Neuron (in vitro differentiated cells): ENCODE measurements at regions not wholly inside any gene's neighbourhood (a gene's known extent, or its start where the extent isn't known, plus 50 kb on each side); places are given as distances from the start of the nearest gene placed in this dataset.
A peak's percentile ranks its signal among the peaks of the same experiment; 100 is the strongest.

Experiments
- H2AFZ ChIP-seq: one replicate; pipeline ENCODE4 v1.6.1; 2013; ENCODE audit warnings: low read depth, mild to moderate bottlenecking, inconsistent platforms, low read length, moderate library complexity
- H3K27me3 ChIP-seq: one replicate; pipeline ENCODE4 v1.6.1; 2013; ENCODE audit warnings: low read length; ENCODE audit not compliant: insufficient read depth
- H3K36me3 ChIP-seq: one replicate; pipeline ENCODE4 v1.6.1; 2013; ENCODE audit warnings: low read length; ENCODE audit not compliant: insufficient read depth
- H3K4me1 ChIP-seq: one replicate; pipeline ENCODE4 v1.6.1; 2013; ENCODE audit warnings: low read length; ENCODE audit not compliant: insufficient read depth
- H3K4me3 ChIP-seq: 2 replicates; pipeline ENCODE4 v1.5.1; 2013; ENCODE audit warnings: mild to moderate bottlenecking, low read length, moderate library complexity
- H3K9me3 ChIP-seq: one replicate; pipeline ENCODE4 v1.6.1; 2013; ENCODE audit warnings: low read length

- Histone ChIP-seq H3K27me3 (no peaks in the 10 kb centered on the region), H3K36me3 (no peaks in the 10 kb centered on the region), H3K4me1 (peaks cover 4% of the 10 kb centered on the region), H3K9me3 (no peaks in the 10 kb centered on the region), H3K4me3 (no peak overlapping the region), H2AFZ (no peak overlapping the region)
These were observed 729.8 kb upstream of the CDH7 start for GRCh38 chr18:65021021-65021420.

GRCh38 chr18:65018184-65018583 is 732.6 kb upstream of the CDH7 start:
- Histone ChIP-seq H3K4me1 (no peaks in the 10 kb centered on the region), H3K36me3 (no peaks in the 10 kb centered on the region), H3K4me3 (no peak overlapping the region), H2AFZ (no peak overlapping the region), H3K27me3 (no peaks in the 10 kb centered on the region), H3K9me3 (no peaks in the 10 kb centered on the region)

- no peak overlapping the region for H2AFZ ChIP-seq
- H3K4me3 ChIP-seq: no peak overlapping the region
These were observed 733.4 kb upstream of the CDH7 start for GRCh38 chr18:65017372-65017760.

GRCh38 chr18:65016631-65017371 is 734.0 kb upstream of the CDH7 start:
- Histone ChIP-seq H2AFZ (no peak overlapping the region), H3K9me3 (no peaks in the 10 kb centered on the region), H3K27me3 (no peaks in the 10 kb centered on the region), H3K4me3 (no peak overlapping the region), H3K36me3 (no peaks in the 10 kb centered on the region), H3K4me1 (no peaks in the 10 kb centered on the region)

More at GRCh38 chr18:65017372-65017760, 733.4 kb upstream of the CDH7 start:
- Histone ChIP-seq H3K4me1 (no peaks in the 10 kb centered on the region), H3K27me3 (no peaks in the 10 kb centered on the region), H3K36me3 (no peaks in the 10 kb centered on the region), H3K9me3 (no peaks in the 10 kb centered on the region)

GRCh38 chr18:64994370-64994769 is 756.4 kb upstream of the CDH7 start:
- no peak overlapping the region for H3K4me3 ChIP-seq
- H3K9me3 ChIP-seq: no peaks in the 10 kb centered on the region
- no peaks in the 10 kb centered on the region for H3K36me3 ChIP-seq
- H2AFZ ChIP-seq: no peak overlapping the region
- no peaks in the 10 kb centered on the region for H3K27me3 ChIP-seq
- H3K4me1 ChIP-seq: peaks cover 4% of the 10 kb centered on the region

- Histone ChIP-seq H3K9me3 (no peaks in the 10 kb centered on the region), H3K36me3 (no peaks in the 10 kb centered on the region), H3K27me3 (no peaks in the 10 kb centered on the region), H3K4me1 (peaks cover 4% of the 10 kb centered on the region), H3K4me3 (no peak overlapping the region), H2AFZ (peak overlapping the region; percentile 28)
These were observed 757.1 kb upstream of the CDH7 start for GRCh38 chr18:64993695-64994094.

- no peaks in the 10 kb centered on the region for H3K9me3 ChIP-seq
- H3K4me3 ChIP-seq: no peak overlapping the region
- H2AFZ ChIP-seq: no peak overlapping the region
- no peaks in the 10 kb centered on the region for H3K36me3 ChIP-seq
- peaks cover 4% of the 10 kb centered on the region for H3K4me1 ChIP-seq
- H3K27me3 ChIP-seq: no peaks in the 10 kb centered on the region
These were observed 758.2 kb upstream of the CDH7 start for GRCh38 chr18:64992654-64993053.

- Histone ChIP-seq H3K27me3 (no peaks in the 10 kb centered on the region), H3K4me1 (peaks cover 4% of the 10 kb centered on the region), H3K9me3 (no peaks in the 10 kb centered on the region), H3K36me3 (no peaks in the 10 kb centered on the region), H2AFZ (no peak overlapping the region), H3K4me3 (no peak overlapping the region)
These were observed 759.7 kb upstream of the CDH7 start for GRCh38 chr18:64991102-64991501.

GRCh38 chr18:64986906-64987495 is 763.8 kb upstream of the CDH7 start:
- H3K27me3 ChIP-seq: no peaks in the 10 kb centered on the region

GRCh38 chr18:64983497-64984238 is 767.1 kb upstream of the CDH7 start:
- Histone ChIP-seq H2AFZ (no peak overlapping the region), H3K36me3 (no peaks in the 10 kb centered on the region), H3K4me3 (no peak overlapping the region), H3K9me3 (no peaks in the 10 kb centered on the region), H3K4me1 (no peaks in the 10 kb centered on the region), H3K27me3 (no peaks in the 10 kb centered on the region)

More at GRCh38 chr18:64986906-64987495, 763.8 kb upstream of the CDH7 start:
- no peaks in the 10 kb centered on the region for H3K4me1 ChIP-seq
- no peak overlapping the region for H3K4me3 ChIP-seq
- H3K36me3 ChIP-seq: no peaks in the 10 kb centered on the region
- no peaks in the 10 kb centered on the region for H3K9me3 ChIP-seq
- H2AFZ ChIP-seq: no peak overlapping the region

- Histone ChIP-seq H3K9me3 (no peaks in the 10 kb centered on the region), H3K27me3 (no peaks in the 10 kb centered on the region), H3K36me3 (no peaks in the 10 kb centered on the region), H3K4me3 (no peak overlapping the region), H3K4me1 (no peaks in the 10 kb centered on the region), H2AFZ (no peak overlapping the region)
These were observed 768.3 kb upstream of the CDH7 start for GRCh38 chr18:64982414-64983055.

- H3K4me1 ChIP-seq: no peaks in the 10 kb centered on the region
These were observed 768.9 kb upstream of the CDH7 start for GRCh38 chr18:64981915-64982314.

GRCh38 chr18:64979791-64980190 is 771.0 kb upstream of the CDH7 start:
- no peaks in the 10 kb centered on the region for H3K27me3 ChIP-seq
- no peak overlapping the region for H3K4me3 ChIP-seq
- no peak overlapping the region for H2AFZ ChIP-seq
- no peaks in the 10 kb centered on the region for H3K4me1 ChIP-seq
- no peaks in the 10 kb centered on the region for H3K36me3 ChIP-seq
- H3K9me3 ChIP-seq: no peaks in the 10 kb centered on the region

More at GRCh38 chr18:64981915-64982314, 768.9 kb upstream of the CDH7 start:
- no peaks in the 10 kb centered on the region for H3K27me3 ChIP-seq
- no peaks in the 10 kb centered on the region for H3K36me3 ChIP-seq
- no peaks in the 10 kb centered on the region for H3K9me3 ChIP-seq
- H2AFZ ChIP-seq: no peak overlapping the region
- H3K4me3 ChIP-seq: no peak overlapping the region
